Testis (tissue), 2 donors: ENCODE measurements at regions not wholly inside any gene's neighbourhood (a gene's known extent, or its start where the extent isn't known, plus 50 kb on each side); places are given as distances from the start of the nearest gene placed in this dataset.

Experiments
- POLR2A ChIP-seq: fragments of 450-650 bp; IDR thresholded peaks from one replicate; pipeline ENCODE4 v1.6.1; 2017; ENCODE audit warnings: antibody characterized with exemption, mild to moderate bottlenecking, moderate library complexity
- TF ChIP-seq, protein P1 (sequence below), 3 experiments: fragments of 450-650 bp in 2 of 3; fragments of 200-600 bp in 1 of 3; sonication (generic) in 1 of 3; IDR thresholded peaks; one replicate each; pipeline ENCODE4 v1.5.1; 2016 to 2019; ENCODE audit warnings: antibody characterized with exemption in 3 of 3, mild to moderate bottlenecking in 2 of 3, moderate library complexity in 1 of 3

DNA sequence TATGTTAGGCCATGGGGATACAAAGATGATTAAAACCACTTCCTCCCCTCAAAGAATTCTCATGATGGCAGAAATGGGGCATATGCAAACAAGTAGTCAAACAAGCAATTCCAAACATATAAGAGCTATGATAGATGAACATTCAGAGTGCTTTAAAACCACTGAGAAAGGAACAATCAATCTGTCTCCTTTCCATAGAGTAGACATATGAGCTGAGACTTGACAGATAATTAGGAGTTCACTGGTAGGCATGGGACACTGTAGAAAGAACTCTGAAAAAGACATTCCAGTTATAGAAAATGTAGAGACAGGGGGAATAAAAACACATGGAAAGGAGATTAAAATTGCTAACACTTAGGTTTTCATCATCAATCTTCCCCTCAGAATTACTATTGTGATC lies 372.8 kb downstream of the KLHL4 start:
- TF ChIP-seq, protein P1, sequence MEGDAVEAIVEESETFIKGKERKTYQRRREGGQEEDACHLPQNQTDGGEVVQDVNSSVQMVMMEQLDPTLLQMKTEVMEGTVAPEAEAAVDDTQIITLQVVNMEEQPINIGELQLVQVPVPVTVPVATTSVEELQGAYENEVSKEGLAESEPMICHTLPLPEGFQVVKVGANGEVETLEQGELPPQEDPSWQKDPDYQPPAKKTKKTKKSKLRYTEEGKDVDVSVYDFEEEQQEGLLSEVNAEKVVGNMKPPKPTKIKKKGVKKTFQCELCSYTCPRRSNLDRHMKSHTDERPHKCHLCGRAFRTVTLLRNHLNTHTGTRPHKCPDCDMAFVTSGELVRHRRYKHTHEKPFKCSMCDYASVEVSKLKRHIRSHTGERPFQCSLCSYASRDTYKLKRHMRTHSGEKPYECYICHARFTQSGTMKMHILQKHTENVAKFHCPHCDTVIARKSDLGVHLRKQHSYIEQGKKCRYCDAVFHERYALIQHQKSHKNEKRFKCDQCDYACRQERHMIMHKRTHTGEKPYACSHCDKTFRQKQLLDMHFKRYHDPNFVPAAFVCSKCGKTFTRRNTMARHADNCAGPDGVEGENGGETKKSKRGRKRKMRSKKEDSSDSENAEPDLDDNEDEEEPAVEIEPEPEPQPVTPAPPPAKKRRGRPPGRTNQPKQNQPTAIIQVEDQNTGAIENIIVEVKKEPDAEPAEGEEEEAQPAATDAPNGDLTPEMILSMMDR (IDR thresholded peaks at IDR 0.05) = no peak
- no peak for TF ChIP-seq POLR2A
